GM21737 (cell line): ENCODE measurements at regions not wholly inside any gene's neighbourhood (a gene's known extent, or its start where the extent isn't known, plus 50 kb on each side); places are given as distances from the start of the nearest gene placed in this dataset.

Experiments used
- ATAC-seq: cut with Tn5 transposase; IDR thresholded peaks from one replicate; pipeline ENCODE4 v1.9.1; 2021; ENCODE audit warnings: mild to moderate bottlenecking, moderate library complexity; ENCODE audit not compliant: unreplicated experiment

DNA sequence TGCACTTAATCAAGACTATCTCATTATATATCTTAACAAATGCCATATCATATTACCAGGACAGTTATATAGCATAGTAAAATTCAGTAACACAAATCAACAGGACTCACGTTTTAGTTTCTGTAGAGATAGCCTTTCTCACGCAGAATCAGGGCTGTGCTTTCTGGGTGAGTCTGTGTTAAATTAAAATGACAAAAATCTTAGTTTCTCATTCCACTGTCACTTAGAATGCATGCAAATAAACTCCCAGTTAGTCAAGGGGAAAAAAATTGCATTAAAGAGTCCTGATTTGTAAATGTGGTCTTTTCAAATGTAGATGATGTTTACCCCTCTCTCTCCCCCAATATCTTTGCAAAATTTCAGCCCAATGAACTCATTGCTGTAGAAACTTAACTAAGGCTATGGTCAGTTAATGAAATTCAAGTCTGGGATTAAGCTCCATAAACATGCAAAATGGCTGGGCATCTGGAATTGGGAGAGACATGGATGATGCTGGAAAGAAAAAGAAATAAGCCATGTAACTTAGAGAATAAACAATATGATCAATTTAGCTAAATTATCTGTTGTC lies 77.8 kb upstream of the MGAT4C start:
- ATAC-seq = no peak

DNA sequence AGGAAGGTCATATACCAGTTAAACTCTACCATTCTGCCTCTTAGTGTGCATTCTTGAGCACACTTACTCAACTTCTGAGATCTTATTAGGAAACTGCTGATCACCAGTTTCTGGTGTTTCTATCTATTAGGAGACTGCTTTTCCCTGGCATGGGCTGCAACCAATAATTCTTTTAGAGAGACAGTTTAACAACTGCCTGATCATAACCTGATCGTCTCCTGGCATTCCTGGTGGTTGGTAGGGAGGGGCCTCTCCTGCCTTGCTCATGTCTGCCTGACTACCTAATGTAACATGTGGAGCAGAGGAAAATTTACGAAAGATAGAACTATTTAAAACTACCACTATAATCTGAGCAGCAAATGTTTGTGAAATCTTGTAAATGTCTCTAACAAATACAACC lies 75.3 kb upstream of the MGAT4C start:
- ATAC-seq = no peak

DNA sequence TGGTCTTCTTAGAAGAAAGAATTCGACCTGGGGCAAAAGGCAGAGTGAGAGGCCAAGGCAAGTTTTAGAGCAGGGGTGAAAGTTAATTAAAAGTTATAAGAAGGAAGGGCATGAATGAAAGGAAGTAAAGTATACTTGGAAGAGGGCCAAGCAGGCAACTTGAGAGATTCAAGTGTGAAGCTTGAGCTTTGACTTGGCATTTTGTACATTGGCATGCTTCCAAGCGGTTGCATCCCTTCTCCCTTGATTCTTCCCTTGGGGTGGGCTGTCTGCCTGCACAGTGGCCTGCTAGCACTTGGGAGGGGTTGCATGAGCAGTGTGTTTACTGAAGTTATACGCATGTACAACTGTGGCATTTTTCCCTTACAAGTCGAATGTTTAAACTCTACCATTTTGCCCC lies 74.8 kb upstream of the MGAT4C start:
- ATAC-seq = no peak

DNA sequence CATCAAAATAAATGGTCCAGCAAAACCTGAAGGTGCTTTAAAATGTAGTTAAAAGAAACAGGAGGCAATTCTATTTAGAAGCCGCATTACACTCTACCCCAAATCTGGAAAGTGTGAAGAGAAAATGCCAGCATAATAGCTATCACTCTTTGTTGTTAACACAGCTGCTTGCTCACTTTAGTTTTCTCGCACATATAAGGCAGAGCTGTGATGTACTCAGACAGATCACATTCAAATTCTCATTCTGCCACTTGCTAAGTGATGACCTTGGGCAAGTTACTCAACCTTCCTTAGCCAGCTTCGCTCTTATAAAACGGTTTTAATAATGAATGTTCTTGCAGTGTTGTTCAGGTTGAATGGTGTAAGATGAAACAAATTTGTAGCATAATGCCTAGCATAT lies 56.0 kb upstream of the MGAT4C start:
- no peak for ATAC-seq
